SK-N-SH (cell line): ENCODE measurements at regions not wholly inside any gene's neighbourhood (a gene's known extent, or its start where the extent isn't known, plus 50 kb on each side); places are given as distances from the start of the nearest gene placed in this dataset.

Experiments
- CTCF ChIA-PET: fragments of 300-600, 350-600 bp; formaldehyde crosslinking; extraction: SDS; loops from one replicate; lab custom pipeline; 2021; lab: Yijun Ruan, JAX
- POLR2A ChIA-PET: fragments of 350-600 bp; sonication (Branson Sonifier 250); formaldehyde crosslinking; extraction: SDS; loops from one replicate; lab custom pipeline; 2020; ENCODE audit warnings: antibody characterized with exemption, inconsistent platforms; lab: Yijun Ruan, JAX
- DNase-seq: peaks from one replicate; pipeline ENCODE4 v3.0.0; 2012
- H2AFZ ChIP-seq: fragments of 200-600 bp; sonication (generic); 2 replicates; pipeline ENCODE4 v1.8.1; 2016; ENCODE audit warnings: antibody characterized with exemption, mild to moderate bottlenecking, low read depth
- H3F3A ChIP-seq: fragments of 200-600 bp; sonication (generic); replicated peaks from 2 replicates; pipeline ENCODE3; 2016; ENCODE audit warnings: antibody characterized with exemption, mild to moderate bottlenecking; ENCODE audit not compliant: insufficient read depth
- H3K27ac ChIP-seq, 2 experiments: fragments of 200-500 bp in 1 of 2; fragments of 200-600 bp in 1 of 2; sonication (Bioruptor generic) in 1 of 2; sonication (generic), shearing (Covaris generic) in 1 of 2; 2 replicates each; pipeline versions ENCODE4 v1.5.1 to v1.6.1; 2014 to 2016; ENCODE audit warnings: low read depth in 2 of 2, inconsistent platforms in 1 of 2, low read length in 1 of 2, mild to moderate bottlenecking in 1 of 2, mixed read lengths in 1 of 2
- H3K27me3 ChIP-seq: fragments of 200-600 bp; sonication (generic), shearing (Covaris generic); 2 replicates; pipeline ENCODE4 v1.6.1; 2016; ENCODE audit warnings: mixed run types; ENCODE audit not compliant: insufficient read depth
- H3K36me3 ChIP-seq, 2 experiments: fragments of 200-500 bp in 1 of 2; fragments of 200-600 bp in 1 of 2; sonication (Bioruptor generic) in 1 of 2; sonication (generic) in 1 of 2; replicated peaks in 1 of 2; 2 replicates each; pipeline versions ENCODE3 to v1.5.1; 2014 to 2016; ENCODE audit warnings: low read length in 1 of 2, mild to moderate bottlenecking in 1 of 2; ENCODE audit not compliant: insufficient read depth in 2 of 2, control insufficient read depth in 1 of 2
- H3K4me1 ChIP-seq, 2 experiments: fragments of 200-500 bp in 1 of 2; fragments of 200-600 bp in 1 of 2; sonication (Bioruptor generic) in 1 of 2; sonication (generic), shearing (Covaris generic) in 1 of 2; 2 replicates each; pipeline versions ENCODE4 v1.5.1 to v1.6.1; 2014 to 2016; ENCODE audit warnings: low read depth in 1 of 2, low read length in 1 of 2, mixed run types in 1 of 2; ENCODE audit not compliant: insufficient read depth in 2 of 2, control insufficient read depth in 1 of 2
- H3K4me2 ChIP-seq: fragments of 200-600 bp; sonication (generic), shearing (Covaris generic); 2 replicates; pipeline ENCODE4 v1.6.1; 2017; ENCODE audit warnings: mixed run types
- H3K4me3 ChIP-seq, 2 experiments: fragments of 200-500 bp in 1 of 2; fragments of 200-600 bp in 1 of 2; sonication (Bioruptor generic) in 1 of 2; sonication (generic), shearing (Covaris generic) in 1 of 2; 2 replicates each; pipeline versions ENCODE4 v1.5.1 to v1.8.1; 2014 to 2016; ENCODE audit warnings: low read depth in 2 of 2, inconsistent platforms in 1 of 2, low read length in 1 of 2, mild to moderate bottlenecking in 1 of 2, mixed read lengths in 1 of 2, moderate library complexity in 1 of 2
- H3K79me2 ChIP-seq: fragments of 200-600 bp; sonication (generic); 2 replicates; pipeline ENCODE4 v1.8.1; 2017; ENCODE audit warnings: mild to moderate bottlenecking; ENCODE audit not compliant: insufficient read depth
- H3K9ac ChIP-seq: fragments of 200-600 bp; sonication (generic); 2 replicates; pipeline ENCODE4 v1.6.1; 2017; ENCODE audit warnings: mixed run types
- H3K9me2 ChIP-seq: fragments of 200-600 bp; sonication (generic); 2 replicates; pipeline ENCODE4 v1.6.1; 2017; ENCODE audit warnings: mixed run types
- H3K9me3 ChIP-seq: fragments of 200-600 bp; sonication (generic); 2 replicates; pipeline ENCODE4 v1.6.1; 2017; ENCODE audit warnings: mixed run types, mild to moderate bottlenecking, moderate library complexity
- H4K20me1 ChIP-seq: fragments of 200-600 bp; sonication (generic); 2 replicates; pipeline ENCODE4 v1.6.1; 2017; ENCODE audit warnings: mild to moderate bottlenecking, mixed run types; ENCODE audit not compliant: insufficient read depth
- CHD2 ChIP-seq: fragments of 150-350 bp; IDR thresholded peaks from 2 replicates; pipeline ENCODE4 v1.6.1; 2018; ENCODE audit warnings: low read length; ENCODE audit not compliant: partially characterized antibody
- EP300 ChIP-seq, 2 experiments: IDR thresholded peaks; 2 replicates each; pipeline versions ENCODE4 v1.4.0 to v1.6.1; 2012; ENCODE audit warnings: borderline replicate concordance in 1 of 2, low read depth in 1 of 2, low read length in 1 of 2
- FOSL2 ChIP-seq: IDR thresholded peaks from 2 replicates; pipeline ENCODE4 v1.4.0; 2012; ENCODE audit warnings: low read depth, mild to moderate bottlenecking, moderate library complexity, borderline replicate concordance
- GABPA ChIP-seq: IDR thresholded peaks from 2 replicates; pipeline ENCODE4 v1.4.0; 2012; ENCODE audit warnings: low read depth, mild to moderate bottlenecking
- IRF3 ChIP-seq: fragments of 150-350 bp; IDR thresholded peaks from 2 replicates; pipeline ENCODE4 v1.6.1; 2016; ENCODE audit warnings: mild to moderate bottlenecking, low read depth, low read length
- NFIC ChIP-seq: IDR thresholded peaks from 2 replicates; pipeline ENCODE4 v1.4.0; 2012; ENCODE audit warnings: borderline replicate concordance
- NRF1 ChIP-seq: IDR thresholded peaks from 2 replicates; pipeline ENCODE4 v1.6.1; 2012; ENCODE audit warnings: low read depth, mild to moderate bottlenecking, low read length
- PBX3 ChIP-seq: IDR thresholded peaks from 2 replicates; pipeline ENCODE4; 2012
- RXRA ChIP-seq: IDR thresholded peaks from 2 replicates; pipeline ENCODE4 v1.4.0; 2012; ENCODE audit warnings: low read depth, mild to moderate bottlenecking, borderline replicate concordance
- SMC3 ChIP-seq: IDR thresholded peaks from 2 replicates; pipeline ENCODE4 v1.6.1; 2012; ENCODE audit warnings: low read depth, low read length, improper control_type of control experiment
- TCF12 ChIP-seq: IDR thresholded peaks from 2 replicates; pipeline ENCODE4 v1.4.0; 2012
- USF1 ChIP-seq: IDR thresholded peaks from 2 replicates; pipeline ENCODE4 v1.4.0; 2012; ENCODE audit warnings: low read depth, borderline replicate concordance
- YY1 ChIP-seq: IDR thresholded peaks from 2 replicates; pipeline ENCODE4 v1.4.0; 2012; ENCODE audit warnings: low read depth, mild to moderate bottlenecking
- ZBTB33 ChIP-seq: IDR thresholded peaks from 2 replicates; pipeline ENCODE4 v1.4.0; 2012; ENCODE audit warnings: low read depth, borderline replicate concordance
- WGBS: methylation state at CpG from one replicate; pipeline ENCODE4 v1.1.6; 2017; ENCODE audit warnings: low lambda C conversion rate; 5-methylcytosine and 5-hydroxymethylcytosine counted together

- POLR2A ChIA-PET, result no interaction called here
- no peak overlapping the region for H2AFZ ChIP-seq
Observed at GRCh38 chr3:15997274-15997943, 177.1 kb upstream of the GALNT15 start.

GRCh38 chr3:15998911-15999310 lies 175.6 kb upstream of the GALNT15 start:
- Histone ChIP-seq H3K9me2 (no peaks in the 10 kb centered on the region), H4K20me1 (no peaks in the 10 kb centered on the region), H3K9me3 (peaks cover 5% of the 10 kb centered on the region; the same call in 1 of the 2 replicates), H3K27ac (no peak overlapping the region), H3K36me3 (no peaks in the 10 kb centered on the region), H3K4me3 (no peak overlapping the region), H3K4me2 (no peak overlapping the region), H3K9ac (no peak overlapping the region), H3K79me2 (no peaks in the 10 kb centered on the region), H3K4me1 (no peaks in the 10 kb centered on the region), H3K27me3 (no peaks in the 10 kb centered on the region), H3F3A (no peaks in the 10 kb centered on the region), H2AFZ (no peak overlapping the region)
- CTCF ChIA-PET, result interaction anchor here (0.9 kb wide), 1 partner anchor 62 kb away, joined by 3 read pairs; no protein-coding TSS in a partner anchor
- DNase-seq, result no peak
- POLR2A ChIA-PET, result no interaction called here
- 49% methylated on average over 3 of the region's 3 CpGs for WGBS
- no peak for TF ChIP-seq SMC3
- TF ChIP-seq TCF12, result no peak
- TF ChIP-seq YY1, result no peak
- TF ChIP-seq NRF1, result no peak
- TF ChIP-seq EP300 (IDR thresholded peaks at IDR 0.05; ENCODE audit: borderline replicate concordance in 1 of 2, low read depth in 1 of 2, low read length in 1 of 2), result no peak
- no peak for TF ChIP-seq PBX3
- TF ChIP-seq GABPA, result no peak
- TF ChIP-seq RXRA, result no peak
- no peak for TF ChIP-seq CHD2
- no peak for TF ChIP-seq FOSL2
- TF ChIP-seq USF1, result no peak

More at GRCh38 chr3:15997274-15997943, 177.1 kb upstream of the GALNT15 start:
- H3K4me2 ChIP-seq, result no peak overlapping the region
- no peak overlapping the region for H3K4me3 ChIP-seq
- H3K9me3 ChIP-seq, result peaks cover 5% of the 10 kb centered on the region; the same call in 1 of the 2 replicates
- DNase-seq, result no peak
- H3K36me3 ChIP-seq, result no peaks in the 10 kb centered on the region
- no peaks in the 10 kb centered on the region for H3F3A ChIP-seq
- H3K27me3 ChIP-seq, result no peaks in the 10 kb centered on the region
- no peaks in the 10 kb centered on the region for H3K4me1 ChIP-seq
- H4K20me1 ChIP-seq, result no peaks in the 10 kb centered on the region
- TF ChIP-seq RXRA, result no peak
- no peak for TF ChIP-seq ZBTB33
- TF ChIP-seq IRF3, result no peak
- TF ChIP-seq PBX3, result no peak
- no peak for TF ChIP-seq NFIC
- H3K9me2 ChIP-seq, result no peaks in the 10 kb centered on the region
- CTCF ChIA-PET, result interaction anchor here (1.5 kb wide), 1 partner anchor 24 kb away, joined by 3 read pairs; no protein-coding TSS in a partner anchor
- WGBS, result 68% methylated on average over 4 of the region's 4 CpGs
- no peak overlapping the region for H3K27ac ChIP-seq
- no peak overlapping the region for H3K9ac ChIP-seq
- no peaks in the 10 kb centered on the region for H3K79me2 ChIP-seq
